HCT116 (cell line): ENCODE measurements at regions not wholly inside any gene's neighbourhood (a gene's known extent, or its start where the extent isn't known, plus 50 kb on each side); places are given as distances from the start of the nearest gene placed in this dataset.

Experiments
- ATAC-seq: fragments of 200-7000 bp; cut with Tn5 transposase; 2 replicates; pipeline ENCODE4 v1.9.1; 2020; ENCODE audit warnings: mild to moderate bottlenecking, moderate library complexity
- BruUV-seq: library from RNA; stranded (reverse); fragments of 400-500 nt; replicated peaks from 2 replicates; lab custom pipeline; 2021; lab: Mats Ljungman, UMichigan
- CTCF ChIA-PET: fragments of 300-600 bp; sonication (Branson Sonifier 250); formaldehyde crosslinking; loops from one replicate; lab custom pipeline; 2021; ENCODE audit warnings: antibody characterized with exemption; lab: Charles Lee
- POLR2A ChIA-PET: fragments of 300-600, 350-600 bp; sonication (Branson Sonifier 250); formaldehyde crosslinking; loops from one replicate; lab custom pipeline; 2021; ENCODE audit warnings: antibody characterized with exemption; lab: Charles Lee
- RAD21 ChIA-PET, 2 experiments: fragments of 300-600 bp; sonication (Branson Sonifier 250); formaldehyde crosslinking; loops; one replicate each; lab custom pipeline; 2023; ENCODE audit warnings: low total read pairs in 2 of 2; ENCODE audit not compliant: uncharacterized antibody in 2 of 2, unreplicated experiment in 2 of 2, low non-redundant PET in 1 of 2; lab: Charles Lee
- DNase-seq: peaks from one replicate; pipeline ENCODE4 v3.0.0-alpha.2; 2010; ENCODE audit warnings: low read depth, low spot score
- H2AFZ ChIP-seq: fragments of 200-600 bp; shearing (Covaris generic), sonication (generic); 2 replicates; pipeline ENCODE4 v1.6.1; 2017; ENCODE audit warnings: low read depth, mixed run types, mixed read lengths, antibody characterized with exemption, low read length; ENCODE audit not compliant: poor library complexity, severe bottlenecking
- H3K27ac ChIP-seq: 2 replicates; pipeline ENCODE4 v1.5.1; 2012; ENCODE audit warnings: low read depth, low read length
- H3K27me3 ChIP-seq: fragments of 200-600 bp; sonication (generic); 2 replicates; pipeline ENCODE4 v1.6.1; 2016; ENCODE audit warnings: mixed run types, low read length, mixed read lengths; ENCODE audit not compliant: insufficient read depth
- H3K36me3 ChIP-seq, 2 experiments: fragments of 200-500 bp in 1 of 2; fragments of 200-600 bp in 1 of 2; sonication (Bioruptor generic) in 1 of 2; sonication (generic) in 1 of 2; 2 replicates each; pipeline versions ENCODE4 v1.5.1 to v1.6.1; 2014 to 2016; ENCODE audit warnings: low read length in 2 of 2, inconsistent platforms in 1 of 2, mixed read lengths in 1 of 2, mixed run types in 1 of 2; ENCODE audit not compliant: insufficient read depth in 2 of 2, control insufficient read depth in 1 of 2
- H3K4me1 ChIP-seq, 2 experiments: fragments of 200-600 bp in 1 of 2; sonication (generic) in 1 of 2; 2 replicates each; pipeline versions ENCODE4 v1.5.1 to v1.6.1; 2012 to 2017; ENCODE audit warnings: low read length in 2 of 2, inconsistent platforms in 1 of 2, mild to moderate bottlenecking in 1 of 2, mixed read lengths in 1 of 2, mixed run types in 1 of 2, moderate library complexity in 1 of 2; ENCODE audit not compliant: insufficient read depth in 2 of 2, control insufficient read depth in 1 of 2
- H3K4me2 ChIP-seq: fragments of 200-600 bp; sonication (generic); 2 replicates; pipeline ENCODE4 v1.6.1; 2017; ENCODE audit warnings: mixed run types, low read length, mixed read lengths
- H3K4me3 ChIP-seq, 2 experiments: fragments of 200-600 bp in 1 of 2; sonication (generic) in 1 of 2; replicated peaks in 1 of 2; 2 replicates each; pipeline ENCODE4 v1.5.1; 2011 to 2016; ENCODE audit warnings: low read length in 2 of 2, control low read depth in 1 of 2, low read depth in 1 of 2, mild to moderate bottlenecking in 1 of 2, mixed read lengths in 1 of 2, mixed run types in 1 of 2
- H3K79me2 ChIP-seq: fragments of 200-600 bp; sonication (generic); 2 replicates; pipeline ENCODE4 v1.6.1; 2017; ENCODE audit warnings: mild to moderate bottlenecking, mixed run types, low read length, moderate library complexity, mixed read lengths; ENCODE audit not compliant: insufficient read depth
- H3K9ac ChIP-seq: fragments of 200-600 bp; sonication (generic); 2 replicates; pipeline ENCODE4 v1.6.1; 2016; ENCODE audit warnings: low read length, mixed read lengths
- H3K9me2 ChIP-seq: fragments of 200-600 bp; sonication (generic), shearing (Covaris generic); 2 replicates; pipeline ENCODE4 v1.6.1; 2017; ENCODE audit warnings: mixed run types, mild to moderate bottlenecking, moderate library complexity; ENCODE audit not compliant: insufficient read depth
- H3K9me3 ChIP-seq, 2 experiments: fragments of 200-500 bp in 1 of 2; fragments of 200-600 bp in 1 of 2; sonication (Bioruptor generic) in 1 of 2; sonication (generic) in 1 of 2; 2 replicates each; pipeline ENCODE4 v1.6.1; 2014 to 2017; ENCODE audit warnings: low read length in 2 of 2, mixed read lengths in 2 of 2, inconsistent platforms in 1 of 2, low read depth in 1 of 2, mild to moderate bottlenecking in 1 of 2, mixed run types in 1 of 2, moderate library complexity in 1 of 2; ENCODE audit not compliant: control insufficient read depth in 1 of 2, insufficient read depth in 1 of 2
- H4K20me1 ChIP-seq: fragments of 200-600 bp; sonication (generic), shearing (Covaris generic); 2 replicates; pipeline ENCODE4 v1.6.1; 2017; ENCODE audit warnings: mixed run types, mild to moderate bottlenecking, moderate library complexity; ENCODE audit not compliant: insufficient read depth
- CBX3 ChIP-seq: IDR thresholded peaks from 2 replicates; pipeline ENCODE4 v1.6.1; 2012; ENCODE audit warnings: low read depth
- CEBPB ChIP-seq: IDR thresholded peaks from 2 replicates; pipeline ENCODE4 v1.6.1; 2012; ENCODE audit warnings: low read depth
- ELF1 ChIP-seq: IDR thresholded peaks from 2 replicates; pipeline ENCODE4 v1.6.1; 2012; ENCODE audit warnings: low read depth, borderline replicate concordance
- EZH2 ChIP-seq: fragments of 200-600 bp; sonication (generic); IDR thresholded peaks from 2 replicates; pipeline ENCODE4 v1.6.1; 2017; ENCODE audit warnings: antibody characterized with exemption, mixed run types
- EZH2phosphoT487 ChIP-seq: fragments of 200-600 bp; IDR thresholded peaks from 2 replicates; pipeline ENCODE4 v1.6.1; 2018; ENCODE audit warnings: antibody characterized with exemption, borderline replicate concordance
- POLR2A ChIP-seq: IDR thresholded peaks from 2 replicates; pipeline ENCODE4 v1.7.0; 2011; ENCODE audit warnings: borderline replicate concordance; ENCODE audit not compliant: insufficient read depth, insufficient read length; ENCODE audit errors: extremely low read depth
- POLR2AphosphoS5 ChIP-seq: IDR thresholded peaks from 2 replicates; pipeline ENCODE4 v1.6.1; 2011; ENCODE audit warnings: mild to moderate bottlenecking, low read depth, low read length, moderate library complexity
- SIN3A ChIP-seq: IDR thresholded peaks from 2 replicates; pipeline ENCODE4 v1.6.1; 2012; ENCODE audit warnings: low read depth
- SP1 ChIP-seq: IDR thresholded peaks from 2 replicates; pipeline ENCODE4 v1.6.1; 2012; ENCODE audit warnings: low read depth
- SRF ChIP-seq: IDR thresholded peaks from 2 replicates; pipeline ENCODE4 v1.6.1; 2012; ENCODE audit warnings: low read depth
- YY1 ChIP-seq: IDR thresholded peaks from 2 replicates; pipeline ENCODE4 v1.6.1; 2011; ENCODE audit warnings: low read length, low read depth, moderate library complexity, mild to moderate bottlenecking; ENCODE audit not compliant: insufficient replicate concordance; ENCODE audit errors: extremely low read depth
- ZFX ChIP-seq: fragments of 450-650 bp; IDR thresholded peaks from 2 replicates; pipeline ENCODE4 v1.6.1; 2017
- ZNF274 ChIP-seq: fragments of 200-500 bp; sonication (Bioruptor generic); IDR thresholded peaks from 2 replicates; pipeline ENCODE4 v1.6.1; 2014; ENCODE audit warnings: mild to moderate bottlenecking, low read depth, low read length, inconsistent platforms
- intact Hi-C: fragments of 100-400 bp; cut with micrococcal nuclease; formaldehyde crosslinking; loops from 2 replicates; pipeline ENCODE4 v1.10.0; 2022
- TF ChIP-seq, protein P1 (sequence below): IDR thresholded peaks from 2 replicates; pipeline ENCODE4 v1.6.1; 2012; ENCODE audit warnings: low read depth
- TF ChIP-seq, protein P2 (sequence below), 3 experiments: fragments of 200-600 bp in 1 of 3; sonication (generic) in 1 of 3; IDR thresholded peaks in 2 of 3; conservative IDR thresholded peaks in 1 of 3; 2 replicates each; pipeline ENCODE4 v1.5.1; 2012 to 2017; ENCODE audit warnings: low read depth in 2 of 3, low read length in 2 of 3, antibody characterized with exemption in 1 of 3, borderline replicate concordance in 1 of 3, control low read depth in 1 of 3, mild to moderate bottlenecking in 1 of 3, mixed read lengths in 1 of 3, mixed run types in 1 of 3, moderate library complexity in 1 of 3; ENCODE audit not compliant: insufficient read depth in 1 of 3
- TF ChIP-seq, protein P3 (sequence below): IDR thresholded peaks from 2 replicates; pipeline ENCODE4 v1.6.1; 2011; ENCODE audit warnings: mild to moderate bottlenecking, low read length, moderate library complexity; ENCODE audit not compliant: insufficient replicate concordance; ENCODE audit errors: extremely low read depth

DNA sequence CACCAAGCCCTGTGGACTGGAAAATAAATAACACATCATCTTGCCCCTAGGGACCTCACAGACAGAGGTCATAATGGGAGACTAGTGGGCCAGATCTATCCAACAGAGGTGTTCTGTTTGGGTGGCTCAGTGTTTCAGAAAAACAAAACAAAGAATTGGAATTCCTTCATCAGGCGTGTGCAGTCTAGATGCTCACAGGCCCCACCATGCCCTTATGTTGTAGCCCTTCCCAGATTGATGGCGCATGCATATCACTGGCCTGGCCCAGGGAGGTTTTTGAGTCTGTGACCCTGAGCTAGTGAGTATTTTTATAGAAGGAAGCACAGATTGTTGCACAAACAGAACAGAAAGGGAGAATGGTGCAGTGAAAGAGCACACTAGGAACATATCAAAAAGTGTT lies 859.6 kb downstream of the BCL11B start:
- no peak for TF ChIP-seq ZNF274
- TF ChIP-seq SRF: no peak
- no peak for TF ChIP-seq SP1
- no peak for TF ChIP-seq SIN3A
- TF ChIP-seq EZH2: no peak
- TF ChIP-seq CEBPB: no peak
- TF ChIP-seq ZFX: no peak
- TF ChIP-seq POLR2A: no peak
- TF ChIP-seq, protein P1, sequence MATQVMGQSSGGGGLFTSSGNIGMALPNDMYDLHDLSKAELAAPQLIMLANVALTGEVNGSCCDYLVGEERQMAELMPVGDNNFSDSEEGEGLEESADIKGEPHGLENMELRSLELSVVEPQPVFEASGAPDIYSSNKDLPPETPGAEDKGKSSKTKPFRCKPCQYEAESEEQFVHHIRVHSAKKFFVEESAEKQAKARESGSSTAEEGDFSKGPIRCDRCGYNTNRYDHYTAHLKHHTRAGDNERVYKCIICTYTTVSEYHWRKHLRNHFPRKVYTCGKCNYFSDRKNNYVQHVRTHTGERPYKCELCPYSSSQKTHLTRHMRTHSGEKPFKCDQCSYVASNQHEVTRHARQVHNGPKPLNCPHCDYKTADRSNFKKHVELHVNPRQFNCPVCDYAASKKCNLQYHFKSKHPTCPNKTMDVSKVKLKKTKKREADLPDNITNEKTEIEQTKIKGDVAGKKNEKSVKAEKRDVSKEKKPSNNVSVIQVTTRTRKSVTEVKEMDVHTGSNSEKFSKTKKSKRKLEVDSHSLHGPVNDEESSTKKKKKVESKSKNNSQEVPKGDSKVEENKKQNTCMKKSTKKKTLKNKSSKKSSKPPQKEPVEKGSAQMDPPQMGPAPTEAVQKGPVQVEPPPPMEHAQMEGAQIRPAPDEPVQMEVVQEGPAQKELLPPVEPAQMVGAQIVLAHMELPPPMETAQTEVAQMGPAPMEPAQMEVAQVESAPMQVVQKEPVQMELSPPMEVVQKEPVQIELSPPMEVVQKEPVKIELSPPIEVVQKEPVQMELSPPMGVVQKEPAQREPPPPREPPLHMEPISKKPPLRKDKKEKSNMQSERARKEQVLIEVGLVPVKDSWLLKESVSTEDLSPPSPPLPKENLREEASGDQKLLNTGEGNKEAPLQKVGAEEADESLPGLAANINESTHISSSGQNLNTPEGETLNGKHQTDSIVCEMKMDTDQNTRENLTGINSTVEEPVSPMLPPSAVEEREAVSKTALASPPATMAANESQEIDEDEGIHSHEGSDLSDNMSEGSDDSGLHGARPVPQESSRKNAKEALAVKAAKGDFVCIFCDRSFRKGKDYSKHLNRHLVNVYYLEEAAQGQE: no peak
- TF ChIP-seq, protein P2, sequence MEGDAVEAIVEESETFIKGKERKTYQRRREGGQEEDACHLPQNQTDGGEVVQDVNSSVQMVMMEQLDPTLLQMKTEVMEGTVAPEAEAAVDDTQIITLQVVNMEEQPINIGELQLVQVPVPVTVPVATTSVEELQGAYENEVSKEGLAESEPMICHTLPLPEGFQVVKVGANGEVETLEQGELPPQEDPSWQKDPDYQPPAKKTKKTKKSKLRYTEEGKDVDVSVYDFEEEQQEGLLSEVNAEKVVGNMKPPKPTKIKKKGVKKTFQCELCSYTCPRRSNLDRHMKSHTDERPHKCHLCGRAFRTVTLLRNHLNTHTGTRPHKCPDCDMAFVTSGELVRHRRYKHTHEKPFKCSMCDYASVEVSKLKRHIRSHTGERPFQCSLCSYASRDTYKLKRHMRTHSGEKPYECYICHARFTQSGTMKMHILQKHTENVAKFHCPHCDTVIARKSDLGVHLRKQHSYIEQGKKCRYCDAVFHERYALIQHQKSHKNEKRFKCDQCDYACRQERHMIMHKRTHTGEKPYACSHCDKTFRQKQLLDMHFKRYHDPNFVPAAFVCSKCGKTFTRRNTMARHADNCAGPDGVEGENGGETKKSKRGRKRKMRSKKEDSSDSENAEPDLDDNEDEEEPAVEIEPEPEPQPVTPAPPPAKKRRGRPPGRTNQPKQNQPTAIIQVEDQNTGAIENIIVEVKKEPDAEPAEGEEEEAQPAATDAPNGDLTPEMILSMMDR (IDR thresholded peaks at IDR 0.05 in 2 of 3, conservative IDR thresholded peaks at IDR 0.05 in 1 of 3; ENCODE audit: borderline replicate concordance in 1 of 3, insufficient read depth in 1 of 3, low read depth in 2 of 3, low read length in 2 of 3): no peak
- TF ChIP-seq, protein P3, sequence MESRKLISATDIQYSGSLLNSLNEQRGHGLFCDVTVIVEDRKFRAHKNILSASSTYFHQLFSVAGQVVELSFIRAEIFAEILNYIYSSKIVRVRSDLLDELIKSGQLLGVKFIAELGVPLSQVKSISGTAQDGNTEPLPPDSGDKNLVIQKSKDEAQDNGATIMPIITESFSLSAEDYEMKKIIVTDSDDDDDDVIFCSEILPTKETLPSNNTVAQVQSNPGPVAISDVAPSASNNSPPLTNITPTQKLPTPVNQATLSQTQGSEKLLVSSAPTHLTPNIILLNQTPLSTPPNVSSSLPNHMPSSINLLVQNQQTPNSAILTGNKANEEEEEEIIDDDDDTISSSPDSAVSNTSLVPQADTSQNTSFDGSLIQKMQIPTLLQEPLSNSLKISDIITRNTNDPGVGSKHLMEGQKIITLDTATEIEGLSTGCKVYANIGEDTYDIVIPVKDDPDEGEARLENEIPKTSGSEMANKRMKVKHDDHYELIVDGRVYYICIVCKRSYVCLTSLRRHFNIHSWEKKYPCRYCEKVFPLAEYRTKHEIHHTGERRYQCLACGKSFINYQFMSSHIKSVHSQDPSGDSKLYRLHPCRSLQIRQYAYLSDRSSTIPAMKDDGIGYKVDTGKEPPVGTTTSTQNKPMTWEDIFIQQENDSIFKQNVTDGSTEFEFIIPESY: no peak
- no peak for TF ChIP-seq YY1
- TF ChIP-seq POLR2AphosphoS5: no peak
- TF ChIP-seq CBX3: no peak
- no peak for TF ChIP-seq EZH2phosphoT487
- TF ChIP-seq ELF1: no peak
- H3K27ac ChIP-seq: no peak overlapping the region
- no peaks in the 10 kb centered on the region for H4K20me1 ChIP-seq
- H3K4me3 ChIP-seq: no peak overlapping the region
- ChIA-PET CTCF (no interaction called here), RAD21 (no interaction called here), POLR2A (no interaction called here)
- ATAC-seq (no peak), DNase-seq (no peak)
- intact Hi-C loops: no loop called here
- no peaks in the 10 kb centered on the region for H3K36me3 ChIP-seq
- no peaks in the 10 kb centered on the region for H3K4me1 ChIP-seq
- no peaks in the 10 kb centered on the region for H3K27me3 ChIP-seq
- no peak overlapping the region for H3K9ac ChIP-seq
- H3K79me2 ChIP-seq: no peaks in the 10 kb centered on the region
- no peaks in the 10 kb centered on the region for H3K9me2 ChIP-seq
- H3K9me3 ChIP-seq: peaks cover 0 to 8% of the 10 kb centered on the region in 2 experiments; a peak in 1 of 4 replicates
- H3K4me2 ChIP-seq: no peak overlapping the region
- BruUV-seq: no TSS peak
- H2AFZ ChIP-seq: no peak overlapping the region
